ENCODE measurements at regions not wholly inside any gene's neighbourhood (a gene's known extent, or its start where the extent isn't known, plus 50 kb on each side); places are given as distances from the start of the nearest gene placed in this dataset.

DNA sequence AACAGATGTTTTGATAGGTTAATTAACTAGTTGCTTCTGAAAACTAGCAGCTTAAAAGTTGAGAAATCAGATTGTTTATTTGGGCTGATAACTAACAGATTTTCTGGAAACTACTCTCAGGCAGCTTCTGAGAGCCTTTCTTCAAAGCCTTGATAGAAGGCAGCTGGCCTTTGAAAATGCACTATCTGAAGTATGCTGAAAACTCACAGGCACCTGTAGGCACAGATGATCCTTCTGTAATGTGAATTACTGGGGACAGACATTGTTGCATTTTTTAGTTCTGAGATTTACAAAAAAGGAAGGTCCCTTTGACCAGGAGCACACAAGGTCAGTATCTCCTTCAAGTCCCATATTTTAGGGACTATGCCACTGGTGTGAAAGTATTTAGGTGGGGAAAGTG, 460.8 kb upstream of the CNTN5 start:
- no peak overlapping the region for H3K14ac ChIP-seq (replicated peaks; ENCODE audit: low read depth, low read length)
- no peak overlapping the region for H3K9ac ChIP-seq (ENCODE audit: low read depth, low read length)
- H2BK120ac ChIP-seq (ENCODE audit: low read depth, low read length) = no peak overlapping the region
- in situ Hi-C loops (cut with MboI; ENCODE audit: low sequenced_read_pairs) (no loop called here), dilution Hi-C loops (cut with HindIII; ENCODE audit: low sequenced_read_pairs, unreplicated experiment) (no loop called here), intact Hi-C loops (cut with micrococcal nuclease) (no loop called here)
- no peak overlapping the region for H3K18ac ChIP-seq (ENCODE audit: low read depth, low read length)
- H3K27ac ChIP-seq (ENCODE audit: insufficient read depth, low read length) = no peak overlapping the region
- no peaks in the 10 kb centered on the region for H3K36me3 ChIP-seq (ENCODE audit: control insufficient read depth, insufficient read depth, low read length)
- H2AK9ac ChIP-seq (replicated peaks; ENCODE audit: low read depth, low read length, poor library complexity) = no peak overlapping the region
- no peak overlapping the region for H3K4ac ChIP-seq (ENCODE audit: low read depth, low read length)
- H3K4me1 ChIP-seq (ENCODE audit: control insufficient read depth, insufficient read depth, low read length) = no peaks in the 10 kb centered on the region
- H3K79me1 ChIP-seq (ENCODE audit: low read depth in 1 of 2, low read length in 2 of 2) = no peaks in the 10 kb centered on the region
- DNase-seq (no peak), ATAC-seq (ENCODE audit: low read depth) (no peak)
- no peak overlapping the region for H4K8ac ChIP-seq (ENCODE audit: low read depth in 2 of 2, low read length in 2 of 2)
- no peak overlapping the region for H4K5ac ChIP-seq (ENCODE audit: low read depth, low read length)
- H2BK15ac ChIP-seq (ENCODE audit: low read depth, low read length) = no peak overlapping the region
- H3K56ac ChIP-seq (ENCODE audit: extremely low read depth, insufficient read depth, low read length) = no peak overlapping the region
- 0 out of 2 replicates have a peak, but pooled peaks cover 1% of the 10 kb centered on the region for H3K9me3 ChIP-seq (ENCODE audit: control insufficient read depth, insufficient read depth, low read length)
- ChIA-PET CTCF (no interaction called here), POLR2A (ENCODE audit: unreplicated experiment) (no interaction called here)
- H2BK20ac ChIP-seq (ENCODE audit: low read depth, low read length) = no peak overlapping the region
- TF ChIP-seq CEBPB (IDR thresholded peaks at IDR 0.05; ENCODE audit: low read depth, low read length) (no peak), SMC3 (IDR thresholded peaks at IDR 0.05; ENCODE audit: low read depth, low read length) (no peak), MXI1 (IDR thresholded peaks at IDR 0.05; ENCODE audit: borderline replicate concordance, low read depth, low read length) (no peak), FOS (IDR thresholded peaks at IDR 0.05; ENCODE audit: low read depth, low read length) (no peak), CHD1 (IDR thresholded peaks at IDR 0.05; ENCODE audit: low read depth, low read length) (no peak), RAD21 (IDR thresholded peaks at IDR 0.05; ENCODE audit: low read length) (no peak), MAFK (IDR thresholded peaks at IDR 0.05; ENCODE audit: low read depth, low read length) (no peak), MAZ (IDR thresholded peaks at IDR 0.05; ENCODE audit: borderline replicate concordance, low read depth, low read length) (no peak), POLR2A (IDR thresholded peaks at IDR 0.05; ENCODE audit: low read depth, low read length) (no peak), BHLHE40 (IDR thresholded peaks at IDR 0.05; ENCODE audit: low read depth, low read length) (no peak)
- TF ChIP-seq, protein P1, sequence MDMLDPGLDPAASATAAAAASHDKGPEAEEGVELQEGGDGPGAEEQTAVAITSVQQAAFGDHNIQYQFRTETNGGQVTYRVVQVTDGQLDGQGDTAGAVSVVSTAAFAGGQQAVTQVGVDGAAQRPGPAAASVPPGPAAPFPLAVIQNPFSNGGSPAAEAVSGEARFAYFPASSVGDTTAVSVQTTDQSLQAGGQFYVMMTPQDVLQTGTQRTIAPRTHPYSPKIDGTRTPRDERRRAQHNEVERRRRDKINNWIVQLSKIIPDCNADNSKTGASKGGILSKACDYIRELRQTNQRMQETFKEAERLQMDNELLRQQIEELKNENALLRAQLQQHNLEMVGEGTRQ (IDR thresholded peaks at IDR 0.05; ENCODE audit: low read depth, low read length) = no peak
- TF ChIP-seq, protein P2, sequence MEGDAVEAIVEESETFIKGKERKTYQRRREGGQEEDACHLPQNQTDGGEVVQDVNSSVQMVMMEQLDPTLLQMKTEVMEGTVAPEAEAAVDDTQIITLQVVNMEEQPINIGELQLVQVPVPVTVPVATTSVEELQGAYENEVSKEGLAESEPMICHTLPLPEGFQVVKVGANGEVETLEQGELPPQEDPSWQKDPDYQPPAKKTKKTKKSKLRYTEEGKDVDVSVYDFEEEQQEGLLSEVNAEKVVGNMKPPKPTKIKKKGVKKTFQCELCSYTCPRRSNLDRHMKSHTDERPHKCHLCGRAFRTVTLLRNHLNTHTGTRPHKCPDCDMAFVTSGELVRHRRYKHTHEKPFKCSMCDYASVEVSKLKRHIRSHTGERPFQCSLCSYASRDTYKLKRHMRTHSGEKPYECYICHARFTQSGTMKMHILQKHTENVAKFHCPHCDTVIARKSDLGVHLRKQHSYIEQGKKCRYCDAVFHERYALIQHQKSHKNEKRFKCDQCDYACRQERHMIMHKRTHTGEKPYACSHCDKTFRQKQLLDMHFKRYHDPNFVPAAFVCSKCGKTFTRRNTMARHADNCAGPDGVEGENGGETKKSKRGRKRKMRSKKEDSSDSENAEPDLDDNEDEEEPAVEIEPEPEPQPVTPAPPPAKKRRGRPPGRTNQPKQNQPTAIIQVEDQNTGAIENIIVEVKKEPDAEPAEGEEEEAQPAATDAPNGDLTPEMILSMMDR (conservative IDR thresholded peaks at IDR 0.05; ENCODE audit: low read depth, low read length) = no peak
- no peaks in the 10 kb centered on the region for H4K20me1 ChIP-seq (ENCODE audit: insufficient read depth, low read length)
- no TSS peak for BruUV-seq (replicated peaks)
- no peak overlapping the region for H3K4me3 ChIP-seq (ENCODE audit: insufficient read depth, low read depth, low read length)
- H2AK5ac ChIP-seq (ENCODE audit: low read depth, low read length) = no peak overlapping the region
- H3K23ac ChIP-seq (ENCODE audit: low read depth, low read length) = no peak overlapping the region
- H2AFZ ChIP-seq (replicated peaks; ENCODE audit: low read length, poor library complexity) = no peak overlapping the region
- no peak overlapping the region for H3K4me2 ChIP-seq (ENCODE audit: low read depth, low read length)
- no peak overlapping the region for H4K91ac ChIP-seq (ENCODE audit: insufficient read depth, low read depth, low read length)
- no peaks in the 10 kb centered on the region for H3K27me3 ChIP-seq (ENCODE audit: control insufficient read depth, insufficient read depth, low read length)
- H3K9me1 ChIP-seq (ENCODE audit: insufficient read depth, low read length) = no peaks in the 10 kb centered on the region
- no peak overlapping the region for H2BK5ac ChIP-seq (ENCODE audit: low read depth, low read length, poor library complexity, severe bottlenecking)

Data from IMR-90 (cell line).